ENCODE measurements at regions not wholly inside any gene's neighbourhood (a gene's known extent, or its start where the extent isn't known, plus 50 kb on each side); places are given as distances from the start of the nearest gene placed in this dataset.

GRCh38 chr2:126846241-126846640 is 52.4 kb upstream of the TEX51 start:
- TF ChIP-seq CTCF (optimal IDR thresholded peaks at IDR 0.05 in 1 of 3, IDR thresholded peaks at IDR 0.05 in 1 of 3, conservative IDR thresholded peaks at IDR 0.05 in 1 of 3; ENCODE audit: extremely low read depth in 1 of 3, insufficient read depth in 2 of 3, low read length in 3 of 3) (no peak), EZH2 (IDR thresholded peaks at IDR 0.05; ENCODE audit: low read length) (no peak)

Data from keratinocyte (primary cell).